HEK293 (cell line): ENCODE measurements at regions not wholly inside any gene's neighbourhood (a gene's known extent, or its start where the extent isn't known, plus 50 kb on each side); places are given as distances from the start of the nearest gene placed in this dataset.

Experiments used
- CTCF ChIA-PET: fragments of 350-600 bp; formaldehyde crosslinking; extraction: SDS; loops from one replicate; lab custom pipeline; 2021; ENCODE audit warnings: antibody characterized with exemption; lab: Yijun Ruan, JAX
- POLR2A ChIA-PET: fragments of 300-600 bp; formaldehyde crosslinking; extraction: SDS; loops from one replicate; lab custom pipeline; 2020; ENCODE audit warnings: antibody characterized with exemption, inconsistent platforms; lab: Yijun Ruan, JAX
- H3K27ac ChIP-seq: fragments of 200-500 bp; sonication (Bioruptor generic); 2 replicates; pipeline ENCODE4 v1.5.1; 2014; ENCODE audit warnings: low read depth, low read length, control low read depth, inconsistent platforms; ENCODE audit errors: extremely low read depth
- H3K36me3 ChIP-seq, 2 experiments: fragments of 200-500 bp in 1 of 2; sonication (Bioruptor generic) in 1 of 2; 1 replicate in 1 of 2; 2 replicates in 1 of 2; pipeline ENCODE4 v1.5.1; 2014 to 2017; ENCODE audit warnings: inconsistent platforms in 2 of 2, low read length in 2 of 2; ENCODE audit not compliant: control insufficient read depth in 2 of 2, insufficient read depth in 1 of 2
- H3K4me1 ChIP-seq: fragments of 200-500 bp; sonication (Bioruptor generic); 2 replicates; pipeline ENCODE4 v1.5.1; 2014; ENCODE audit warnings: mild to moderate bottlenecking, low read length, inconsistent platforms; ENCODE audit not compliant: control insufficient read depth, insufficient read depth
- H3K4me3 ChIP-seq: 2 replicates; pipeline ENCODE4 v1.5.1; 2011; ENCODE audit warnings: low read depth, mild to moderate bottlenecking, control low read depth, low read length, moderate library complexity
- H3K9me3 ChIP-seq: fragments of 200-500 bp; sonication (Bioruptor generic); 2 replicates; pipeline ENCODE4 v1.5.1; 2014; ENCODE audit warnings: low read depth, low read length, inconsistent platforms; ENCODE audit not compliant: control insufficient read depth, insufficient read depth
- HOXA7 ChIP-seq: sonication (generic); formaldehyde crosslinking; IDR thresholded peaks from 2 replicates; pipeline ENCODE4 v1.8.1; 2022; ENCODE audit warnings: missing genetic modification reagents, borderline replicate concordance
- IKZF3 ChIP-seq: fragments of 450-650 bp; IDR thresholded peaks from 2 replicates; pipeline ENCODE4 v1.5.0; 2018; ENCODE audit warnings: missing biosample characterization, mild to moderate bottlenecking, missing genetic modification characterization, moderate library complexity
- KLF1 ChIP-seq: fragments of 450-650 bp; formaldehyde crosslinking; IDR thresholded peaks from 2 replicates; pipeline ENCODE4 v1.5.1; 2016; ENCODE audit warnings: missing biosample characterization, missing genetic modification characterization
- KLF16 ChIP-seq: fragments of 450-650 bp; formaldehyde crosslinking; IDR thresholded peaks from 2 replicates; pipeline ENCODE4 v1.5.1; 2017; ENCODE audit warnings: missing biosample characterization, missing genetic modification characterization
- KLF9 ChIP-seq: fragments of 450-650 bp; formaldehyde crosslinking; IDR thresholded peaks from 2 replicates; pipeline ENCODE4 v1.5.1; 2016; ENCODE audit warnings: missing biosample characterization, missing genetic modification characterization, low read depth
- RBAK ChIP-seq: fragments of 450-650 bp; formaldehyde crosslinking; IDR thresholded peaks from 2 replicates; pipeline ENCODE4 v1.5.1; 2016; ENCODE audit warnings: missing biosample characterization, missing genetic modification characterization
- WT1 ChIP-seq: fragments of 450-650 bp; formaldehyde crosslinking; IDR thresholded peaks from 2 replicates; pipeline ENCODE4 v1.5.1; 2016; ENCODE audit warnings: missing biosample characterization, missing genetic modification characterization
- ZBTB21 ChIP-seq: fragments of 450-650 bp; formaldehyde crosslinking; IDR thresholded peaks from 2 replicates; pipeline ENCODE4 v1.5.1; 2017; ENCODE audit warnings: missing biosample characterization, missing genetic modification characterization
- ZNF10 ChIP-seq: fragments of 450-650 bp; formaldehyde crosslinking; IDR thresholded peaks from 2 replicates; pipeline ENCODE4 v1.5.1; 2017; ENCODE audit warnings: missing biosample characterization, missing genetic modification characterization
- ZNF112 ChIP-seq: fragments of 450-650 bp; formaldehyde crosslinking; IDR thresholded peaks from 2 replicates; pipeline ENCODE4 v1.5.0; 2017; ENCODE audit warnings: missing biosample characterization, missing genetic modification characterization
- ZNF114 ChIP-seq: fragments of 450-650 bp; formaldehyde crosslinking; IDR thresholded peaks from 2 replicates; pipeline ENCODE4 v1.5.0; 2017; ENCODE audit warnings: missing biosample characterization, missing genetic modification characterization
- ZNF184 ChIP-seq: fragments of 450-650 bp; IDR thresholded peaks from 2 replicates; pipeline ENCODE4 v1.5.1; 2018; ENCODE audit warnings: missing biosample characterization, mild to moderate bottlenecking, missing genetic modification characterization
- ZNF211 ChIP-seq: fragments of 450-650 bp; formaldehyde crosslinking; IDR thresholded peaks from 2 replicates; pipeline ENCODE4 v1.5.1; 2016; ENCODE audit warnings: low read depth, missing biosample characterization, missing genetic modification characterization
- ZNF239 ChIP-seq: fragments of 450-650 bp; formaldehyde crosslinking; IDR thresholded peaks from 2 replicates; pipeline ENCODE4 v1.5.1; 2016; ENCODE audit warnings: missing biosample characterization, missing genetic modification characterization
- ZNF24 ChIP-seq: fragments of 450-650 bp; formaldehyde crosslinking; IDR thresholded peaks from 2 replicates; pipeline ENCODE4 v1.5.1; 2016; ENCODE audit warnings: missing biosample characterization, missing genetic modification characterization
- ZNF302 ChIP-seq: fragments of 450-650 bp; formaldehyde crosslinking; IDR thresholded peaks from 2 replicates; pipeline ENCODE4 v1.5.1; 2016; ENCODE audit warnings: missing biosample characterization, missing genetic modification characterization, low read depth
- ZNF350 ChIP-seq: fragments of 450-650 bp; formaldehyde crosslinking; IDR thresholded peaks from 2 replicates; pipeline ENCODE4 v1.5.0; 2017; ENCODE audit warnings: missing biosample characterization, mild to moderate bottlenecking, missing genetic modification characterization
- ZNF37A ChIP-seq: fragments of 450-650 bp; IDR thresholded peaks from 2 replicates; pipeline ENCODE4 v1.5.1; 2018; ENCODE audit warnings: missing biosample characterization, missing genetic modification characterization
- ZNF423 ChIP-seq: fragments of 450-650 bp; formaldehyde crosslinking; IDR thresholded peaks from 2 replicates; pipeline ENCODE4 v1.5.1; 2016; ENCODE audit warnings: missing biosample characterization, missing genetic modification characterization
- ZNF48 ChIP-seq: fragments of 450-650 bp; formaldehyde crosslinking; IDR thresholded peaks from 2 replicates; pipeline ENCODE4 v1.5.1; 2016; ENCODE audit warnings: missing biosample characterization, missing genetic modification characterization
- ZNF610 ChIP-seq: fragments of 450-650 bp; formaldehyde crosslinking; IDR thresholded peaks from 2 replicates; pipeline ENCODE4 v1.5.1; 2016; ENCODE audit warnings: missing biosample characterization, missing genetic modification characterization, borderline replicate concordance
- ZNF624 ChIP-seq: fragments of 450-650 bp; formaldehyde crosslinking; IDR thresholded peaks from 2 replicates; pipeline ENCODE4 v1.5.1; 2017; ENCODE audit warnings: missing biosample characterization, missing genetic modification characterization
- ZNF639 ChIP-seq: fragments of 450-650 bp; formaldehyde crosslinking; IDR thresholded peaks from 2 replicates; pipeline ENCODE4 v1.5.1; 2016; ENCODE audit warnings: missing biosample characterization, missing genetic modification characterization
- ZNF658 ChIP-seq: fragments of 450-650 bp; formaldehyde crosslinking; IDR thresholded peaks from 2 replicates; pipeline ENCODE4; 2016; ENCODE audit warnings: missing biosample characterization, missing genetic modification characterization
- ZNF701 ChIP-seq: fragments of 450-650 bp; formaldehyde crosslinking; IDR thresholded peaks from 2 replicates; pipeline ENCODE4 v1.5.1; 2016; ENCODE audit warnings: missing biosample characterization, missing genetic modification characterization
- ZNF747 ChIP-seq: fragments of 450-650 bp; formaldehyde crosslinking; IDR thresholded peaks from 2 replicates; pipeline ENCODE4 v1.5.1; 2016; ENCODE audit warnings: missing biosample characterization, missing genetic modification characterization
- TF ChIP-seq, protein P1 (sequence below): fragments of 450-650 bp; formaldehyde crosslinking; IDR thresholded peaks from 2 replicates; pipeline ENCODE4 v1.5.1; 2016; ENCODE audit warnings: missing biosample characterization, missing genetic modification characterization
- TF ChIP-seq, protein P2 (sequence below): sonication (generic); formaldehyde crosslinking; IDR thresholded peaks from 2 replicates; pipeline ENCODE4 v1.8.1; 2022; ENCODE audit warnings: mild to moderate bottlenecking, moderate library complexity, missing genetic modification reagents

DNA sequence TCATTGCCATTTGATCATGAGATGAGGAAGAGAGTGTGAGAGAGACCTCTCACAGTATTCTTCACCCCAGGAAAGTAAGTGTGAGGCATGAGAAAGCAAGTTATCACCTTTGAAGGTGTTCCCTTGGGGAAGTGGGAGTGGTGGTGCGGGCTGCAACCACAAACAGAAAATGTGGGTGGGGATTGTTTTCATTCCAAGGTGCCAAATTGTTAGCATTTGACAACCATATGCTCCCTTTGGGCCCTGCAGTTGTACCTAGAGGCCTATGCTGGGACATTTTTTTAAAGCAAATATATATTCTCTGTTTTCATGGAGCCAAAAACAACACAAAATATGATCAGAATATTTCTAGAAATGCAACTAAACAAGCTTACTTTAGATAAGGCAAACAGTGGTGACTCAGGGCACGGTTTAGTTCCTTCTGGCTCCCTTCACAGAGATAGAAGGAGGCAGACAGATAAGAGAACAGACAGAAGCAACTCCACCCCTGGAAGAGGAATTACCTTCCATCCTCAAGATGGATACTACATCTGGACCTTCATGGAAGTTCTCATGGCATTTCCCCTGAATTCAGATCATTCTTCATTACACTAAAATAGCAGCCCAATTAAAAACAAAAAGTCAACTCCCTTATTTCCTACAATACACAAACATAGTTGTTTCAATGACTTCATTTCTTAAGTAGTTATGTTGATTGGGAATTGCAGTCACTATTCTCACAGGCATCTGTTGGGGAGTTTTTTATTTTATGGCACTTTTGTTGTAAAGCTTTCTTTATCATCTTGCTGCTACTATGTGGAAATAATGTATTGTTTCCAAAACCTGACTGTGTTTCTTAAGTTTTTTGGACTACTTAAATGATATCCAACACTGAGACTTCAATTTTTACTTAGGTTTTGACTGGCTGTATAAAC lies 416.6 kb downstream of the PLK2 start:
- Histone ChIP-seq H3K27ac (no peak overlapping the region), H3K4me3 (no peak overlapping the region), H3K4me1 (no peaks in the 10 kb centered on the region), H3K36me3 (no peaks in the 10 kb centered on the region), H3K9me3 (no peaks in the 10 kb centered on the region)
- ChIA-PET POLR2A (no interaction called here), CTCF (interaction anchor here (0.5 kb wide), 1 partner anchor 544 kb away, joined by 3 read pairs; no protein-coding TSS in a partner anchor)
- no peak for TF ChIP-seq ZNF211
- 0 out of 2 replicates have a peak, but pooled peaks have one; percentile 29 for TF ChIP-seq WT1 (tag by site-specific recombination)
- no peak for TF ChIP-seq KLF16 (tag by site-specific recombination)
- no peak for TF ChIP-seq ZNF610
- no peak for TF ChIP-seq IKZF3

DNA sequence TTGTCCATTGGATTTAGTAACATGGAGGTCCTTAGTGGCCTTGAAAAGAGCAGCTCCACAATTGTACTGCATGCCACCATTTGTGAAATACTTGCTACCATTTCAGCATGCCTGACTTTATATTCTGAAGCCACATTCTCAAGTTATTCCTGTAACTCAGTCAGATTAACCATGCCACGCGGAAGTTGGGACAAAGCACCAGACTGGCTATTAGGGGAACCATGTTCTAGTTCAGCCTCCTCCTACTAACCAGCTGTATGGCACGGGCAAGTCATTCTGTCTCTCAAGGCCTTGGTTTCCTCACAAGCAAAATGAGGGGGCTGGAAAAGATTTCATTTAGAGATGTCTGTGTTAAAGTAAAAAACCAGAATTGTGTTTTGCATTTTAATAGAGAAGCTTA lies 418.0 kb downstream of the PLK2 start:
- POLR2A ChIA-PET, result no interaction called here
- CTCF ChIA-PET, result no interaction called here
- no peaks in the 10 kb centered on the region for H3K9me3 ChIP-seq
- H3K4me3 ChIP-seq, result no peak overlapping the region
- no peaks in the 10 kb centered on the region for H3K36me3 ChIP-seq
- TF ChIP-seq ZNF747 (tag by site-specific recombination), result no peak
- no peak for TF ChIP-seq ZNF112 (tag by site-specific recombination)
- TF ChIP-seq ZNF350, result no peak
- TF ChIP-seq ZNF239, result no peak
- TF ChIP-seq ZNF24 (tag by site-specific recombination), result no peak
- TF ChIP-seq ZNF37A, result no peak
- no peak for TF ChIP-seq ZNF48 (tag by site-specific recombination)
- no peak for TF ChIP-seq KLF16 (tag by site-specific recombination)
- no peak for TF ChIP-seq ZNF10 (tag by site-specific recombination)
- TF ChIP-seq HOXA7 (CRISPR knock-in tag), result no peak
- TF ChIP-seq ZNF624 (tag by site-specific recombination), result no peak
- no peak for TF ChIP-seq ZBTB21 (tag by site-specific recombination)
- TF ChIP-seq ZNF423 (tag by site-specific recombination), result no peak
- no peak for TF ChIP-seq ZNF639 (tag by site-specific recombination)
- TF ChIP-seq ZNF184 (tag by site-specific recombination), result no peak
- no peak for TF ChIP-seq ZNF658 (tag by site-specific recombination)
- TF ChIP-seq, protein P1, sequence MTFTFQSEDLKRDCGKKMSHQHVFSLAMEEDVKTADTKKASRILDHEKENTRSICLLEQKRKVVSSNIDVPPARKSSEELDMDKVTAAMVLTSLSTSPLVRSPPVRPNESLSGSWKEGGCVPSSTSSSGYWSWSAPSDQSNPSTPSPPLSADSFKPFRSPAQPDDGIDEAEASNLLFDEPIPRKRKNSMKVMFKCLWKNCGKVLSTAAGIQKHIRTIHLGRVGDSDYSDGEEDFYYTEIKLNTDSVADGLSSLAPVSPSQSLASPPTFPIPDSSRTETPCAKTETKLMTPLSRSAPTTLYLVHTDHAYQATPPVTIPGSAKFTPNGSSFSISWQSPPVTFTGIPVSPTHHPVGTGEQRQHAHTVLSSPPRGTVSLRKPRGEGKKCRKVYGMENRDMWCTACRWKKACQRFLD, result no peak
- no peak overlapping the region for H3K27ac ChIP-seq
- no peaks in the 10 kb centered on the region for H3K4me1 ChIP-seq

DNA sequence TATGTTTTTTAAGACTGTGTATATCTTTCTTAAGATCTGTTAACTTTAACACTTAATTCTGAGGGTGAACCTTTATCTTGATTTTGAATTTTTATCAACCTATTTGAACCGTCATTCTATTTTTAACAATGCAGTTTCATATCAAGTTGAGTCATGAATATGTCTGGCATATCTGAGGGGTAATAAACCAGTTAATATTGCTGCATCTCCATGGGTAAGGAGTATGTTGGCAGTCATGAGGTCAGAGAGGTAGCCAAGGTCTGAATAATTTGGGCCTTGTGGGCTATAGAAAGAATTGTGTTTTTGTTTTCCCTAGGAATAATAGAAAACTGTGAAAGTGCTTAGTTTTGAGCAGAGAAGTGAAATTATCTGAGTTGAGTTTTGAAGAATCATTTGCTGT lies 419.0 kb downstream of the PLK2 start:
- ChIA-PET POLR2A (interaction anchor here (0.6 kb wide), 1 partner anchor 14 kb away, joined by 3 read pairs; no protein-coding TSS in a partner anchor), CTCF (no interaction called here)
- H3K36me3 ChIP-seq, result no peaks in the 10 kb centered on the region
- H3K27ac ChIP-seq, result no peak overlapping the region
- no peaks in the 10 kb centered on the region for H3K4me1 ChIP-seq
- H3K9me3 ChIP-seq, result no peaks in the 10 kb centered on the region
- no peak overlapping the region for H3K4me3 ChIP-seq
- no peak for TF ChIP-seq ZNF701 (tag by site-specific recombination)
- TF ChIP-seq ZNF114 (tag by site-specific recombination), result no peak
- no peak for TF ChIP-seq ZNF302 (tag by site-specific recombination)
- TF ChIP-seq KLF9, result no peak
- TF ChIP-seq, protein P2, sequence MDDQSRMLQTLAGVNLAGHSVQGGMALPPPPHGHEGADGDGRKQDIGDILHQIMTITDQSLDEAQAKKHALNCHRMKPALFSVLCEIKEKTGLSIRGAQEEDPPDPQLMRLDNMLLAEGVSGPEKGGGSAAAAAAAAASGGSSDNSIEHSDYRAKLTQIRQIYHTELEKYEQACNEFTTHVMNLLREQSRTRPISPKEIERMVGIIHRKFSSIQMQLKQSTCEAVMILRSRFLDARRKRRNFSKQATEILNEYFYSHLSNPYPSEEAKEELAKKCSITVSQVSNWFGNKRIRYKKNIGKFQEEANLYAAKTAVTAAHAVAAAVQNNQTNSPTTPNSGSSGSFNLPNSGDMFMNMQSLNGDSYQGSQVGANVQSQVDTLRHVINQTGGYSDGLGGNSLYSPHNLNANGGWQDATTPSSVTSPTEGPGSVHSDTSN (CRISPR knock-in tag), result no peak
- no peak for TF ChIP-seq RBAK
- TF ChIP-seq KLF1, result no peak
